PC-3 (cell line): ENCODE measurements at regions not wholly inside any gene's neighbourhood (a gene's known extent, or its start where the extent isn't known, plus 50 kb on each side); places are given as distances from the start of the nearest gene placed in this dataset.
A peak's percentile ranks its signal among the peaks of the same experiment; 100 is the strongest.

Experiments used
- ATAC-seq: fragments of 200-7000 bp; cut with Tn5 transposase; 2 replicates; pipeline ENCODE4 v1.9.1; 2020; ENCODE audit warnings: mild to moderate bottlenecking, moderate library complexity
- BruUV-seq: library from RNA; stranded (reverse); fragments of 400-500 nt; replicated peaks from 2 replicates; lab custom pipeline; 2021; lab: Mats Ljungman, UMichigan
- CTCF ChIA-PET: fragments of 300-600 bp; sonication (Branson Sonifier 250); formaldehyde crosslinking; loops from one replicate; lab custom pipeline; 2022; ENCODE audit warnings: antibody characterized with exemption; lab: Charles Lee
- POLR2A ChIA-PET: fragments of 300-600 bp; sonication (Branson Sonifier 250); formaldehyde crosslinking; loops from one replicate; lab custom pipeline; 2022; ENCODE audit warnings: antibody characterized with exemption; ENCODE audit not compliant: unreplicated experiment; lab: Charles Lee
- DNase-seq: peaks from one replicate; pipeline ENCODE4 v3.0.0-alpha.2; 2015
- H2AFZ ChIP-seq: fragments of 300-600 bp; sonication (generic); 2 replicates; pipeline ENCODE4 v1.6.0; 2016; ENCODE audit warnings: antibody characterized with exemption, low read length
- H3F3A ChIP-seq: fragments of 300-600 bp; sonication (generic); one replicate; pipeline ENCODE4 v1.6.0; 2017; ENCODE audit warnings: antibody characterized with exemption, low read length, control low read depth, mild to moderate bottlenecking; ENCODE audit not compliant: unreplicated experiment
- H3K27ac ChIP-seq: fragments of 300-600 bp; sonication (generic); 2 replicates; pipeline ENCODE4 v1.5.1; 2016; ENCODE audit warnings: mild to moderate bottlenecking, low read length
- H3K27me3 ChIP-seq: fragments of 300-600 bp; sonication (generic); 2 replicates; pipeline ENCODE4 v1.6.1; 2016; ENCODE audit warnings: low read length, mixed read lengths
- H3K36me3 ChIP-seq: fragments of 300-600 bp; sonication (generic); 2 replicates; pipeline ENCODE4 v1.6.1; 2016; ENCODE audit warnings: low read depth, mixed run types, low read length, mixed read lengths
- H3K4me1 ChIP-seq: fragments of 300-600 bp; sonication (generic); 2 replicates; pipeline ENCODE4 v1.5.1; 2016; ENCODE audit warnings: low read length; ENCODE audit not compliant: insufficient read depth
- H3K4me2 ChIP-seq: fragments of 300-600 bp; sonication (generic); 2 replicates; pipeline ENCODE4 v1.6.0; 2016; ENCODE audit warnings: low read length
- H3K4me3 ChIP-seq: fragments of 300-600 bp; sonication (generic); 2 replicates; pipeline ENCODE4 v1.5.1; 2016; ENCODE audit warnings: mild to moderate bottlenecking, low read length, mixed read lengths
- H3K79me2 ChIP-seq: fragments of 300-600 bp; sonication (generic); 2 replicates; pipeline ENCODE4 v1.6.1; 2017; ENCODE audit warnings: low read length, mixed read lengths
- H3K9ac ChIP-seq: fragments of 300-600 bp; sonication (generic); 2 replicates; pipeline ENCODE4 v1.6.0; 2016; ENCODE audit warnings: mild to moderate bottlenecking, low read length
- H3K9me2 ChIP-seq: fragments of 300-600 bp; sonication (generic); replicated peaks from 2 replicates; pipeline ENCODE4 v1.6.1; 2016; ENCODE audit warnings: mixed run types, low read length, mixed read lengths
- H3K9me3 ChIP-seq: fragments of 300-600 bp; sonication (generic); 2 replicates; pipeline ENCODE4 v1.6.1; 2016; ENCODE audit warnings: low read length, mixed read lengths
- H4K20me1 ChIP-seq: fragments of 300-600 bp; sonication (generic); 2 replicates; pipeline ENCODE4 v1.6.1; 2016; ENCODE audit warnings: low read length, mixed read lengths
- CTCF ChIP-seq: fragments of 300-600 bp; sonication (generic); conservative IDR thresholded peaks from 2 replicates; pipeline ENCODE4 v1.5.1; 2017; ENCODE audit warnings: antibody characterized with exemption, low read depth, mild to moderate bottlenecking, low read length
- EZH2 ChIP-seq: fragments of 300-600 bp; sonication (generic); IDR thresholded peaks from one replicate; pipeline ENCODE4 v1.6.1; 2017; ENCODE audit warnings: antibody characterized with exemption, mild to moderate bottlenecking, low read length; ENCODE audit not compliant: unreplicated experiment
- EZH2phosphoT487 ChIP-seq: fragments of 300-600 bp; sonication (generic); IDR thresholded peaks from 2 replicates; pipeline ENCODE4 v1.6.1; 2018; ENCODE audit warnings: mild to moderate bottlenecking, antibody characterized with exemption, low read length, borderline replicate concordance
- intact Hi-C: fragments of 100-400 bp; cut with micrococcal nuclease; formaldehyde crosslinking; loops from 2 replicates; pipeline ENCODE4 v1.9.0; 2023

- Histone ChIP-seq H3K36me3 (no peaks in the 10 kb centered on the region), H3K79me2 (no peaks in the 10 kb centered on the region), H3K27me3 (no peaks in the 10 kb centered on the region), H3K9me3 (no peaks in the 10 kb centered on the region), H3K27ac (no peak overlapping the region), H3K9ac (no peak overlapping the region), H3K4me3 (no peak overlapping the region), H3K4me2 (no peak overlapping the region), H3K9me2 (no peaks in the 10 kb centered on the region), H3F3A (no peaks in the 10 kb centered on the region), H4K20me1 (no peaks in the 10 kb centered on the region), H2AFZ (no peak overlapping the region), H3K4me1 (no peaks in the 10 kb centered on the region)
- no peak for DNase-seq
- POLR2A ChIA-PET = no interaction called here
- ATAC-seq = no peak
- no peak for TF ChIP-seq EZH2phosphoT487
- no peak for TF ChIP-seq EZH2
- TF ChIP-seq CTCF = no peak
- CTCF ChIA-PET = no interaction called here
- no TSS peak for BruUV-seq
- intact Hi-C loops = no loop called here
These were observed 547.3 kb upstream of the LRRC4C start for GRCh38 chr11:42006766-42007165.

GRCh38 chr11:42012271-42012670 is 552.8 kb upstream of the LRRC4C start:
- Histone ChIP-seq H3K9ac (no peak overlapping the region), H3K27me3 (no peaks in the 10 kb centered on the region), H3K36me3 (no peaks in the 10 kb centered on the region), H4K20me1 (no peaks in the 10 kb centered on the region), H3K4me2 (no peak overlapping the region), H3K9me2 (no peaks in the 10 kb centered on the region), H2AFZ (no peak overlapping the region), H3F3A (no peaks in the 10 kb centered on the region), H3K79me2 (no peaks in the 10 kb centered on the region), H3K4me3 (no peak overlapping the region), H3K9me3 (no peaks in the 10 kb centered on the region), H3K27ac (no peak overlapping the region), H3K4me1 (no peaks in the 10 kb centered on the region)
- ChIA-PET CTCF (no interaction called here), POLR2A (no interaction called here)
- DNase-seq (no peak), ATAC-seq (no peak)
- TF ChIP-seq EZH2 = no peak
- no peak for TF ChIP-seq CTCF
- no peak for TF ChIP-seq EZH2phosphoT487
- BruUV-seq = no TSS peak
- intact Hi-C loops = no loop called here

GRCh38 chr11:42013656-42014201 is 554.3 kb upstream of the LRRC4C start:
- Histone ChIP-seq H3K4me2 (no peak overlapping the region), H2AFZ (no peak overlapping the region), H3K4me1 (no peaks in the 10 kb centered on the region), H3K9ac (no peak overlapping the region), H3K36me3 (no peaks in the 10 kb centered on the region), H4K20me1 (no peaks in the 10 kb centered on the region), H3K27ac (no peak overlapping the region), H3K9me3 (no peaks in the 10 kb centered on the region), H3F3A (no peaks in the 10 kb centered on the region), H3K79me2 (no peaks in the 10 kb centered on the region), H3K9me2 (no peaks in the 10 kb centered on the region), H3K27me3 (no peaks in the 10 kb centered on the region), H3K4me3 (no peak overlapping the region)
- no TSS peak for BruUV-seq
- ChIA-PET POLR2A (no interaction called here), CTCF (no interaction called here)
- ATAC-seq = no peak
- peak; percentile 15 for DNase-seq
- intact Hi-C loops = no loop called here
- no peak for TF ChIP-seq EZH2phosphoT487
- TF ChIP-seq EZH2 = no peak
- TF ChIP-seq CTCF = no peak
